ENCODE measurements at regions not wholly inside any gene's neighbourhood (a gene's known extent, or its start where the extent isn't known, plus 50 kb on each side); places are given as distances from the start of the nearest gene placed in this dataset.

DNA sequence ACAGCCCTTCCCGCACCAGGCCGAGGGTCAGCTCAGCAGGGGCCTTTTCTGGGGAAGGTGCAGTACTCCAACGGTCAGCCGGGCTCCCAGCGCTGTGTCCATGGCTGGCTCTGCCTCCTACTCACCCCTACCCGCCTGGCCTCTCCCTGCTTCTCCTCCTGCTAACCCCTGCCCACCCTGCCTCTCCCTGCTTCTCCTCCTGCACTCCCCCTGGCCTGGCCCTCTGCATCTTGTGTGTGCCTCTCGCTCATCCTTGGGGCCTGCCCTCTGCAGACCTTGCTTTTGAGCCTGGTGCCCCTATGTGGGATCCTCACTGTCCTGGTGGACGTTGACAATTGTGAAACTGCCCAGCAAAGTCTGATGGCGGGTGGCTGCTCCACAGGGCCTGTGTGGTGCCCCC, 274.6 kb upstream of the IRX2 start:
- H3K36me3 ChIP-seq (replicated peaks in 1 of 2; ENCODE audit: control insufficient read depth in 1 of 2, insufficient read depth in 2 of 2, low read length in 1 of 2), result no peaks in the 10 kb centered on the region
- 0% methylated on average over 6 of the region's 9 CpGs for WGBS (ENCODE audit: low lambda C conversion rate)
- H3K9ac ChIP-seq, result no peak overlapping the region
- H3K79me2 ChIP-seq (ENCODE audit: insufficient read depth), result no peaks in the 10 kb centered on the region
- ChIA-PET CTCF (no interaction called here), POLR2A (no interaction called here)
- no peak overlapping the region for H3K4me3 ChIP-seq (ENCODE audit: low read depth in 2 of 2, low read length in 1 of 2)
- H2AFZ ChIP-seq (ENCODE audit: low read depth), result no peak overlapping the region
- H3K9me2 ChIP-seq, result no peaks in the 10 kb centered on the region
- no peaks in the 10 kb centered on the region for H4K20me1 ChIP-seq (ENCODE audit: insufficient read depth)
- no peak for TF ChIP-seq USF2 (IDR thresholded peaks at IDR 0.05; ENCODE audit: borderline replicate concordance, low read depth, low read length)
- no peak for TF ChIP-seq MAX (IDR thresholded peaks at IDR 0.05; ENCODE audit: low read depth)
- TF ChIP-seq, protein P1, sequence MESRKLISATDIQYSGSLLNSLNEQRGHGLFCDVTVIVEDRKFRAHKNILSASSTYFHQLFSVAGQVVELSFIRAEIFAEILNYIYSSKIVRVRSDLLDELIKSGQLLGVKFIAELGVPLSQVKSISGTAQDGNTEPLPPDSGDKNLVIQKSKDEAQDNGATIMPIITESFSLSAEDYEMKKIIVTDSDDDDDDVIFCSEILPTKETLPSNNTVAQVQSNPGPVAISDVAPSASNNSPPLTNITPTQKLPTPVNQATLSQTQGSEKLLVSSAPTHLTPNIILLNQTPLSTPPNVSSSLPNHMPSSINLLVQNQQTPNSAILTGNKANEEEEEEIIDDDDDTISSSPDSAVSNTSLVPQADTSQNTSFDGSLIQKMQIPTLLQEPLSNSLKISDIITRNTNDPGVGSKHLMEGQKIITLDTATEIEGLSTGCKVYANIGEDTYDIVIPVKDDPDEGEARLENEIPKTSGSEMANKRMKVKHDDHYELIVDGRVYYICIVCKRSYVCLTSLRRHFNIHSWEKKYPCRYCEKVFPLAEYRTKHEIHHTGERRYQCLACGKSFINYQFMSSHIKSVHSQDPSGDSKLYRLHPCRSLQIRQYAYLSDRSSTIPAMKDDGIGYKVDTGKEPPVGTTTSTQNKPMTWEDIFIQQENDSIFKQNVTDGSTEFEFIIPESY (IDR thresholded peaks at IDR 0.05; ENCODE audit: borderline replicate concordance, low read depth), result no peak
- TF ChIP-seq CHD2 (IDR thresholded peaks at IDR 0.05; ENCODE audit: low read length, partially characterized antibody), result no peak
- H3F3A ChIP-seq (replicated peaks; ENCODE audit: insufficient read depth), result no peaks in the 10 kb centered on the region
- no peaks in the 10 kb centered on the region for H3K4me1 ChIP-seq (ENCODE audit: control insufficient read depth in 1 of 2, insufficient read depth in 2 of 2, low read depth in 1 of 2, low read length in 1 of 2)
- no peak overlapping the region for H3K27ac ChIP-seq (ENCODE audit: low read depth in 2 of 2, low read length in 1 of 2)
- no peaks in the 10 kb centered on the region; the same call in 1 of the 2 replicates for H3K27me3 ChIP-seq (ENCODE audit: insufficient read depth)
- no peak for DNase-seq
- no peaks in the 10 kb centered on the region for H3K9me3 ChIP-seq
- H3K4me2 ChIP-seq, result no peak overlapping the region

DNA sequence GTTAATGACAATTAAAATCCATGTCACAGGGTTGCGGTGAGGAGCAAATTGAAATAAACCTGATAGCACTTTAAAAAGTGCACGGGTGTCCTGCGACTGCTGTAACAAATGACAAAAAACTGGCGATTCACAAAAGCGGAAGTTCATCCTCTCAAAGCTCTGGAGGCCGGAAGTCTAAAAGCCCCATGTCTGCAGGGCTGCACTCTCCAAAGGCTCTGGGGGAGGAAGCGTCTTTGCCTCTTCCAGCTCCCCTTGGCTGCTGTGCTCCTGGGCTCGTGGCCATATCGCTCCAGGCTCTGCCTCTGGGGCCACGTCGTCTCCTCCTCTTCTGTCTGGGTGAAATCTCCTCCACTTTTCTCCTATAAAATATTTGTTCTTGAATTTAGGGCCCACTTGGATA, 273.9 kb upstream of the IRX2 start:
- Histone ChIP-seq H3K9me2 (no peaks in the 10 kb centered on the region), H3K27me3 (ENCODE audit: insufficient read depth) (no peaks in the 10 kb centered on the region; the same call in 1 of the 2 replicates), H4K20me1 (ENCODE audit: insufficient read depth) (no peaks in the 10 kb centered on the region), H3K36me3 (replicated peaks in 1 of 2; ENCODE audit: control insufficient read depth in 1 of 2, insufficient read depth in 2 of 2, low read length in 1 of 2) (no peaks in the 10 kb centered on the region), H3K4me1 (ENCODE audit: control insufficient read depth in 1 of 2, insufficient read depth in 2 of 2, low read depth in 1 of 2, low read length in 1 of 2) (no peaks in the 10 kb centered on the region), H3K79me2 (ENCODE audit: insufficient read depth) (no peaks in the 10 kb centered on the region), H3K4me2 (no peak overlapping the region), H3K27ac (ENCODE audit: low read depth in 2 of 2, low read length in 1 of 2) (no peak overlapping the region), H3K9ac (no peak overlapping the region), H3K4me3 (ENCODE audit: low read depth in 2 of 2, low read length in 1 of 2) (no peak overlapping the region), H2AFZ (ENCODE audit: low read depth) (no peak overlapping the region), H3F3A (replicated peaks; ENCODE audit: insufficient read depth) (no peaks in the 10 kb centered on the region), H3K9me3 (no peaks in the 10 kb centered on the region)
- 10% methylated on average over 11 of the region's 11 CpGs for WGBS (ENCODE audit: low lambda C conversion rate)
- ChIA-PET CTCF (no interaction called here), POLR2A (no interaction called here)
- TF ChIP-seq TCF12 (IDR thresholded peaks at IDR 0.05), result no peak
- no peak for TF ChIP-seq SMC3 (IDR thresholded peaks at IDR 0.05; ENCODE audit: low read depth, low read length)
- no peak for DNase-seq

DNA sequence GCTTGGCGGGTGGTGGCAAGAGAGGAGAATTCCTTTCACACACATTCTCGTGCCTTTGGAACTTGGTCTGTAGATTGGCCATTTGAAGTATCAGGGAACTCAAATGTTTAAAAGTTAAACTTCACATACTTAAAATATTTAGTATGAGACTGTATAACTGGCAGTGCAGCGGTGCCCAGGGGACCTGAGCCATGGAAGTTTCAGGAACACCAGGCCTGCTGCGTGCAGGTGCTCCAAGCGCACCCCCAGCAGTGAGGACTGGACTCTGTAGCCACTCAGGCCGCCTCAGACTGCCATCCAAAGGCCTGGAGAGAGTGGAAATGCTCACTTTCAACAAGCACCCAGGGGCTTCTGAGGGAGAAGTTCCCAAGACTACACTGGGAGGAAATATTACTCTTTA, 273.5 kb upstream of the IRX2 start:
- Histone ChIP-seq H3F3A (replicated peaks; ENCODE audit: insufficient read depth) (no peaks in the 10 kb centered on the region), H3K79me2 (ENCODE audit: insufficient read depth) (no peaks in the 10 kb centered on the region), H3K9me2 (no peaks in the 10 kb centered on the region), H3K36me3 (replicated peaks in 1 of 2; ENCODE audit: control insufficient read depth in 1 of 2, insufficient read depth in 2 of 2, low read length in 1 of 2) (no peaks in the 10 kb centered on the region), H3K4me1 (ENCODE audit: control insufficient read depth in 1 of 2, insufficient read depth in 2 of 2, low read depth in 1 of 2, low read length in 1 of 2) (no peaks in the 10 kb centered on the region), H3K4me2 (no peak overlapping the region), H2AFZ (ENCODE audit: low read depth) (no peak overlapping the region), H3K9ac (no peak overlapping the region), H3K27me3 (ENCODE audit: insufficient read depth) (no peaks in the 10 kb centered on the region; the same call in 1 of the 2 replicates), H3K4me3 (ENCODE audit: low read depth in 2 of 2, low read length in 1 of 2) (no peak overlapping the region), H3K9me3 (no peaks in the 10 kb centered on the region), H3K27ac (ENCODE audit: low read depth in 2 of 2, low read length in 1 of 2) (no peak overlapping the region), H4K20me1 (ENCODE audit: insufficient read depth) (no peaks in the 10 kb centered on the region)
- ChIA-PET POLR2A (no interaction called here), CTCF (no interaction called here)
- no peak for DNase-seq
- 2% methylated on average over 6 of the region's 6 CpGs for WGBS (ENCODE audit: low lambda C conversion rate)
- TF ChIP-seq GABPA (IDR thresholded peaks at IDR 0.05; ENCODE audit: low read depth) (no peak), JUND (IDR thresholded peaks at IDR 0.05) (no peak), FOXJ3 (CRISPR knock-in tag; IDR thresholded peaks at IDR 0.05) (no peak), TCF12 (IDR thresholded peaks at IDR 0.05) (no peak), FOXM1 (IDR thresholded peaks at IDR 0.05; ENCODE audit: low read depth) (no peak), GATA2 (CRISPR knock-in tag; IDR thresholded peaks at IDR 0.05) (no peak), CHD2 (IDR thresholded peaks at IDR 0.05; ENCODE audit: low read length, partially characterized antibody) (no peak), NFIC (IDR thresholded peaks at IDR 0.05; ENCODE audit: borderline replicate concordance) (no peak), CTCF (IDR thresholded peaks at IDR 0.05) (no peak), RCOR1 (IDR thresholded peaks at IDR 0.05; ENCODE audit: low read length) (no peak)
- TF ChIP-seq, protein P2, sequence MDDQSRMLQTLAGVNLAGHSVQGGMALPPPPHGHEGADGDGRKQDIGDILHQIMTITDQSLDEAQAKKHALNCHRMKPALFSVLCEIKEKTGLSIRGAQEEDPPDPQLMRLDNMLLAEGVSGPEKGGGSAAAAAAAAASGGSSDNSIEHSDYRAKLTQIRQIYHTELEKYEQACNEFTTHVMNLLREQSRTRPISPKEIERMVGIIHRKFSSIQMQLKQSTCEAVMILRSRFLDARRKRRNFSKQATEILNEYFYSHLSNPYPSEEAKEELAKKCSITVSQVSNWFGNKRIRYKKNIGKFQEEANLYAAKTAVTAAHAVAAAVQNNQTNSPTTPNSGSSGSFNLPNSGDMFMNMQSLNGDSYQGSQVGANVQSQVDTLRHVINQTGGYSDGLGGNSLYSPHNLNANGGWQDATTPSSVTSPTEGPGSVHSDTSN (IDR thresholded peaks at IDR 0.05), result no peak
- TF ChIP-seq, protein P1 (IDR thresholded peaks at IDR 0.05; ENCODE audit: borderline replicate concordance, low read depth), result no peak
